DND-41 (cell line): ENCODE measurements at regions not wholly inside any gene's neighbourhood (a gene's known extent, or its start where the extent isn't known, plus 50 kb on each side); places are given as distances from the start of the nearest gene placed in this dataset.

Experiments used
- EZH2 ChIP-seq: IDR thresholded peaks from 3 replicates; pipeline ENCODE4 v1.6.1; 2012; ENCODE audit warnings: borderline replicate concordance, low read depth, mild to moderate bottlenecking, moderate library complexity, low read length, inconsistent platforms; ENCODE audit not compliant: severe bottlenecking
- TF ChIP-seq, protein P1 (sequence below): IDR thresholded peaks from 2 replicates; pipeline ENCODE4 v1.5.1; 2012; ENCODE audit warnings: borderline replicate concordance, low read length, moderate library complexity, mild to moderate bottlenecking; ENCODE audit not compliant: poor library complexity, severe bottlenecking; ENCODE audit errors: extremely low read depth

DNA sequence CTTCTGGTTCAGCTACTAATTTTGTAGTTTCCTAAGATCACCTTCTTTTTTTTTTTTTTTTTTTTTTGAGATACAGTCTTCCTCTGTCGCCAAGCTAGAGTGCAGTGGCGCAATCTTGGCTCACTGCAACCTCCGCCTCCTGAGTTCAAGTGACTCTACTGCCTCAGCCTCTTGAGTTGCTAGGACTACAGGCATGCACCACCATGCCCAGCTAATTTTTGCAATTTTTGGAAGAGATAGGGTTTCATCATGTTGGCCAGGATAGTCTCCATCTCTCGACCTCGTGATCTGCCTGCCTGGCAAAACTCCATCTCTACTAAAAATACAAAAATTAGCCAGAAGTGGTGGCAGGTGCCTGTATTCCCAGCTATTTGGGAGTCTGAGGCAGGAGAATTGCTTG is 301.5 kb upstream of the TFPI start:
- TF ChIP-seq, protein P1, sequence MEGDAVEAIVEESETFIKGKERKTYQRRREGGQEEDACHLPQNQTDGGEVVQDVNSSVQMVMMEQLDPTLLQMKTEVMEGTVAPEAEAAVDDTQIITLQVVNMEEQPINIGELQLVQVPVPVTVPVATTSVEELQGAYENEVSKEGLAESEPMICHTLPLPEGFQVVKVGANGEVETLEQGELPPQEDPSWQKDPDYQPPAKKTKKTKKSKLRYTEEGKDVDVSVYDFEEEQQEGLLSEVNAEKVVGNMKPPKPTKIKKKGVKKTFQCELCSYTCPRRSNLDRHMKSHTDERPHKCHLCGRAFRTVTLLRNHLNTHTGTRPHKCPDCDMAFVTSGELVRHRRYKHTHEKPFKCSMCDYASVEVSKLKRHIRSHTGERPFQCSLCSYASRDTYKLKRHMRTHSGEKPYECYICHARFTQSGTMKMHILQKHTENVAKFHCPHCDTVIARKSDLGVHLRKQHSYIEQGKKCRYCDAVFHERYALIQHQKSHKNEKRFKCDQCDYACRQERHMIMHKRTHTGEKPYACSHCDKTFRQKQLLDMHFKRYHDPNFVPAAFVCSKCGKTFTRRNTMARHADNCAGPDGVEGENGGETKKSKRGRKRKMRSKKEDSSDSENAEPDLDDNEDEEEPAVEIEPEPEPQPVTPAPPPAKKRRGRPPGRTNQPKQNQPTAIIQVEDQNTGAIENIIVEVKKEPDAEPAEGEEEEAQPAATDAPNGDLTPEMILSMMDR: no peak
- no peak for TF ChIP-seq EZH2
